ENCODE measurements at regions not wholly inside any gene's neighbourhood (a gene's known extent, or its start where the extent isn't known, plus 50 kb on each side); places are given as distances from the start of the nearest gene placed in this dataset.
A peak's percentile ranks its signal among the peaks of the same experiment; 100 is the strongest.

- no peaks in the 10 kb centered on the region for H3K9me3 ChIP-seq (ENCODE audit: control insufficient read depth, insufficient read depth, low read length)
- in situ Hi-C loops (cut with MboI; ENCODE audit: low sequenced_read_pairs) = no loop called here
- H2BK5ac ChIP-seq (ENCODE audit: low read depth, low read length, poor library complexity, severe bottlenecking) = peak overlapping the region; percentile 68
- peak overlapping the region; percentile 87 for H2BK20ac ChIP-seq (ENCODE audit: low read depth, low read length)
- dilution Hi-C loops (cut with HindIII; ENCODE audit: low sequenced_read_pairs, unreplicated experiment) = no loop called here
- H3K4me1 ChIP-seq (ENCODE audit: control insufficient read depth, insufficient read depth, low read length) = peaks cover 7% of the 10 kb centered on the region
- no peak overlapping the region for H3K27ac ChIP-seq (ENCODE audit: insufficient read depth, low read length)
- ATAC-seq (ENCODE audit: low read depth) = peak; percentile 97
- peak overlapping the region; percentile 77 for H2BK120ac ChIP-seq (ENCODE audit: low read depth, low read length)
- CTCF ChIA-PET = interaction anchor here (0.6 kb wide), 1 partner anchor 10 kb away, joined by 3 read pairs; no protein-coding TSS in a partner anchor
- peaks cover 4% of the 10 kb centered on the region for H3K9me1 ChIP-seq (ENCODE audit: insufficient read depth, low read length)
- H3K23ac ChIP-seq (ENCODE audit: low read depth, low read length) = no peak overlapping the region
- peak overlapping the region; percentile 34; the same call in 1 of the 2 replicates for H3K4me2 ChIP-seq (ENCODE audit: low read depth, low read length)
- no peaks in the 10 kb centered on the region for H3K36me3 ChIP-seq (ENCODE audit: control insufficient read depth, insufficient read depth, low read length)
- no peaks in the 10 kb centered on the region for H3K79me1 ChIP-seq (ENCODE audit: low read depth in 1 of 2, low read length in 2 of 2)
- WGBS, 2 experiments (ENCODE audit: extremely low coverage in 2 of 2, insufficient read length in 1 of 2) = no CpG with 5 or more reads among the region's 2 CpGs
- 0 out of 2 replicates have a peak overlapping the region, but pooled peaks have one; percentile 5 for H3K56ac ChIP-seq (ENCODE audit: extremely low read depth, insufficient read depth, low read length)
- intact Hi-C loops (cut with micrococcal nuclease) = loop anchor here (10.0 kb wide), 1 partner anchor 236 kb away; no protein-coding TSS in a partner anchor
- no peak overlapping the region for H2AK9ac ChIP-seq (replicated peaks; ENCODE audit: low read depth, low read length, poor library complexity)
- H3K9ac ChIP-seq (ENCODE audit: low read depth, low read length) = no peak overlapping the region
- TF ChIP-seq NFE2L2 (IDR thresholded peaks at IDR 0.05; ENCODE audit: low read depth, low read length) (peak; percentile 77), CHD1 (IDR thresholded peaks at IDR 0.05; ENCODE audit: low read depth, low read length) (no peak), POLR2A (IDR thresholded peaks at IDR 0.05; ENCODE audit: low read depth, low read length) (no peak), CEBPB (IDR thresholded peaks at IDR 0.05; ENCODE audit: low read depth, low read length) (peak; percentile 0; the same call in 1 of the 2 replicates), CTCF (conservative IDR thresholded peaks at IDR 0.05; ENCODE audit: low read depth, low read length) (no peak), MAFK (IDR thresholded peaks at IDR 0.05; ENCODE audit: low read depth, low read length) (peak; percentile 31; the same call in 1 of the 2 replicates), FOS (IDR thresholded peaks at IDR 0.05; ENCODE audit: low read depth, low read length) (peak; percentile 83), RAD21 (IDR thresholded peaks at IDR 0.05; ENCODE audit: low read length) (no peak), RCOR1 (IDR thresholded peaks at IDR 0.05; ENCODE audit: insufficient replicate concordance, low read length) (no peak), RFX5 (IDR thresholded peaks at IDR 0.05; ENCODE audit: low read depth, low read length) (no peak)
- TF ChIP-seq, protein P1, sequence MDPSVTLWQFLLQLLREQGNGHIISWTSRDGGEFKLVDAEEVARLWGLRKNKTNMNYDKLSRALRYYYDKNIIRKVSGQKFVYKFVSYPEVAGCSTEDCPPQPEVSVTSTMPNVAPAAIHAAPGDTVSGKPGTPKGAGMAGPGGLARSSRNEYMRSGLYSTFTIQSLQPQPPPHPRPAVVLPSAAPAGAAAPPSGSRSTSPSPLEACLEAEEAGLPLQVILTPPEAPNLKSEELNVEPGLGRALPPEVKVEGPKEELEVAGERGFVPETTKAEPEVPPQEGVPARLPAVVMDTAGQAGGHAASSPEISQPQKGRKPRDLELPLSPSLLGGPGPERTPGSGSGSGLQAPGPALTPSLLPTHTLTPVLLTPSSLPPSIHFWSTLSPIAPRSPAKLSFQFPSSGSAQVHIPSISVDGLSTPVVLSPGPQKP (IDR thresholded peaks at IDR 0.05; ENCODE audit: borderline replicate concordance, low read depth, low read length) = no peak
- no peaks in the 10 kb centered on the region for H3K27me3 ChIP-seq (ENCODE audit: control insufficient read depth, insufficient read depth, low read length)
- H3K4ac ChIP-seq (ENCODE audit: low read depth, low read length) = peak overlapping the region; percentile 86
- no TSS peak for BruUV-seq (replicated peaks)
- H4K5ac ChIP-seq (ENCODE audit: low read depth, low read length) = no peak overlapping the region
- H3K14ac ChIP-seq (replicated peaks; ENCODE audit: low read depth, low read length) = 0 out of 2 replicates have a peak overlapping the region, but pooled peaks have one; percentile 49
- H3K18ac ChIP-seq (ENCODE audit: low read depth, low read length) = peak overlapping the region; percentile 1; the same call in 1 of the 2 replicates
- peak overlapping the region; percentile 25; the same call in 2 of the 3 replicates for H2BK15ac ChIP-seq (ENCODE audit: low read depth, low read length)
- peak overlapping the region; percentile 74; the same call in 1 of the 2 replicates for H2AK5ac ChIP-seq (ENCODE audit: low read depth, low read length)
- no peaks in the 10 kb centered on the region for H4K20me1 ChIP-seq (ENCODE audit: insufficient read depth, low read length)
- peak overlapping the region; percentile 43; the same call in 1 of the 2 replicates for H4K91ac ChIP-seq (ENCODE audit: insufficient read depth, low read depth, low read length)
- H4K8ac ChIP-seq (ENCODE audit: low read depth in 2 of 2, low read length in 2 of 2) = peak overlapping the region in 1 of 2 experiments; percentile 62; a peak in 2 of 4 replicates
- H2AFZ ChIP-seq (replicated peaks; ENCODE audit: low read length, poor library complexity) = no peak overlapping the region
- DNase-seq = peak; percentile 95
- POLR2A ChIA-PET (ENCODE audit: unreplicated experiment) = no interaction called here
- H3K4me3 ChIP-seq (ENCODE audit: insufficient read depth, low read depth, low read length) = no peak overlapping the region
Observed at GRCh38 chr17:71188811-71189492, 931.9 kb upstream of the SOX9 start.

Measured in IMR-90 (cell line).